Activated CD4-positive, alpha-beta T cell treated with anti-CD3 and anti-CD28 coated beads, Interleukin-2, amount 10 ng/mL, durations not matched to agents 24 days and 14 days (primary cell): ENCODE measurements at regions not wholly inside any gene's neighbourhood (a gene's known extent, or its start where the extent isn't known, plus 50 kb on each side); places are given as distances from the start of the nearest gene placed in this dataset.
"Not testable (repeated sequence)": the region's sequence is repeated elsewhere in the genome, so short reads cannot be mapped to it uniquely, and the experiment has no call there.

Experiments used
- DNase-seq: peaks from one replicate; pipeline ENCODE4 v3.0.0; 2022
- H3K27ac Mint-ChIP-seq: one replicate; pipeline ENCODE4 v1.8.0; 2022; ENCODE audit warnings: mild to moderate bottlenecking, mixed read lengths
- H3K27me3 Mint-ChIP-seq: one replicate; pipeline ENCODE4 v1.8.0; 2022; ENCODE audit warnings: mixed read lengths
- H3K36me3 Mint-ChIP-seq: one replicate; pipeline ENCODE4 v1.8.0; 2022; ENCODE audit warnings: low read depth, mild to moderate bottlenecking, mixed read lengths
- H3K4me1 Mint-ChIP-seq: one replicate; pipeline ENCODE4 v1.8.0; 2021; ENCODE audit warnings: mixed read lengths
- H3K4me3 Mint-ChIP-seq: one replicate; pipeline ENCODE4 v1.8.0; 2022; ENCODE audit warnings: mild to moderate bottlenecking, moderate library complexity, mixed read lengths
- H3K9me3 Mint-ChIP-seq: one replicate; pipeline ENCODE4 v1.8.0; 2021; ENCODE audit warnings: mixed read lengths
- intact Hi-C: fragments of 100-400 bp; cut with micrococcal nuclease; formaldehyde crosslinking; loops from one replicate; pipeline ENCODE4 v1.15.1; 2023

DNA sequence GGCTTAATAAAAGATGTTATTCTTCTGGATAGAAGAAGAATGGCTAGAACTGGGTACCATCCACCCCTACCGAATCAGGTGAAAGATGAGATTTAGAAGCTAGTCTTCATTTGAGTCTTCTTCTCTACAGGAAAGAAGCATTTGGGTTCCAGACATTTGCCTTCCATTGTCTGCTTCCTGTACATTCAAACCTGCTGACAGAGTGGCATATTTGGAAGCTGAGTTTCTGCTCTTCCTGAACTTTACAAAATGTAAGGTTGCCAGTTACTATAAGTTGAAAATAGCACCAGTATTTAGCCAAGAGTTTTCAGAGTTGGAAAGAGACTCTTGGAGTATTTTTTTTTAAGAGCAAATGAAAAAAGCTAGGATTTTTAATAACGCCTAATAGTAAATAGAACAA lies 525.4 kb upstream of the TLE4 start:
- no peaks in the 10 kb centered on the region for H3K4me1 Mint-ChIP-seq
- intact Hi-C loops, result no loop called here
- H3K27me3 Mint-ChIP-seq, result no peaks in the 10 kb centered on the region
- H3K4me3 Mint-ChIP-seq, result no peak overlapping the region
- H3K36me3 Mint-ChIP-seq, result no peaks in the 10 kb centered on the region
- no peaks in the 10 kb centered on the region for H3K9me3 Mint-ChIP-seq
- DNase-seq, result no peak
- H3K27ac Mint-ChIP-seq, result no peak overlapping the region

DNA sequence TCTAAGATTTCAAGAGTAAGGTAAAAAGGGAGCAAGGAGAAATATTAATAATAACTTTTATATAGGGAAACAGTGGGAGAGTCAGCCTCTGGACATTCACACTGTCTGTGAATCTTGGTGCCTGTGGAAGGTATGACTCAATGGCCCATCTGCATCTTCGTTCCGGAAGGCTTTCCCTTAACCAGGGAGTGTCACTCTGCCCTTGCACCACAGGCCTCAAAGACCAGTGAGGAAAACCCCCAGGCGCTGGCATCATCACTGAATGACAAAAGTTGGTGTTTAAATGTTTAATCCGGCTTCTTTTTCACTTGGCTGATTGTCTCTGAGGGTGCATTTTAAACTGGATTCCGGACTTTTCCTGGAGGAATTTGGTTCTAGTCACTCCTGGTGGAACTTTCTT lies 522.4 kb upstream of the TLE4 start:
- Mint-ChIP-seq H3K27me3 (no peaks in the 10 kb centered on the region), H3K27ac (no peak overlapping the region), H3K4me3 (no peak overlapping the region), H3K9me3 (no peaks in the 10 kb centered on the region), H3K4me1 (no peaks in the 10 kb centered on the region), H3K36me3 (no peaks in the 10 kb centered on the region)
- DNase-seq, result no peak
- intact Hi-C loops, result no loop called here

DNA sequence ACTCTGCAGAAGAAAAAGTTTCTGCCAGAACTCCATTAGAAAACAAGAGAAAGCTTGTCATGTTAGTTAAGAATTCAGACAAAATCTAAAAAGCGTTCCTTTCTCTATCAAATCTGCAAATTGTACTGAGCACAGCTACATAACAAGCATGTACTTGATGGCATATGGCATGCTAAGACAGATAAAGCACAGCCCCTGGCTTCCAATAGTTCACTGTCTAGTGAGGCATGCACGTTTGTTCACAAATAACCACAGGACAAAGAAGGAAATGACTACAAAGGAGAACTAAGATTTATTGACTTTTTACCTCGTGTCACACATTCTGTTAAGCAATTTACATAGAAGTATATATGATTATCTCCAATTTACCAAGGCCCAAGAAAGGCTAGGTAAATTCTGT lies 518.2 kb upstream of the TLE4 start:
- no peak for DNase-seq
- H3K4me3 Mint-ChIP-seq, result no peak overlapping the region
- no peaks in the 10 kb centered on the region for H3K36me3 Mint-ChIP-seq
- H3K4me1 Mint-ChIP-seq, result no peaks in the 10 kb centered on the region
- no peaks in the 10 kb centered on the region for H3K27me3 Mint-ChIP-seq
- intact Hi-C loops, result no loop called here
- no peaks in the 10 kb centered on the region for H3K9me3 Mint-ChIP-seq
- no peak overlapping the region for H3K27ac Mint-ChIP-seq

DNA sequence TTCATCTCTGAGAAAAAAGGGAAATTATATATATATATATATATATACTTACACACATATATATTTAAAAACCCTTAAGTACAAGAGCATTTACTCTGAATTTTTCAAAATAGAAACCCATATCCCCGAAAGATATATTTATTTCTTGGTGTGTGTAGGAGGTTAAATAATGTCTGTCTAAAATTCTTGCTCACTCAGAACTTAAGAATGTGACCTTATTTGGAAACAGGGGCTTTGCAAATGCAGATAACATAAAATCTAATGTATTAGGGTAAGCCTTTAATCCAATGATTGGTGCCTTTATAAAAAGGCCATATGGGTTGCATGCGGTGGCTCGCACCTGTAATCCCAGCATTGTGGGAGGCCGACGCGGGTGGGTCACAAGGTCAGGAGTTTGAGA lies 517.3 kb upstream of the TLE4 start:
- no peak for DNase-seq
- Mint-ChIP-seq H3K4me1 (no peaks in the 10 kb centered on the region), H3K27me3 (no peaks in the 10 kb centered on the region), H3K36me3 (no peaks in the 10 kb centered on the region), H3K4me3 (no peak overlapping the region), H3K27ac (no peak overlapping the region), H3K9me3 (no peaks in the 10 kb centered on the region)
- intact Hi-C loops, result no loop called here

DNA sequence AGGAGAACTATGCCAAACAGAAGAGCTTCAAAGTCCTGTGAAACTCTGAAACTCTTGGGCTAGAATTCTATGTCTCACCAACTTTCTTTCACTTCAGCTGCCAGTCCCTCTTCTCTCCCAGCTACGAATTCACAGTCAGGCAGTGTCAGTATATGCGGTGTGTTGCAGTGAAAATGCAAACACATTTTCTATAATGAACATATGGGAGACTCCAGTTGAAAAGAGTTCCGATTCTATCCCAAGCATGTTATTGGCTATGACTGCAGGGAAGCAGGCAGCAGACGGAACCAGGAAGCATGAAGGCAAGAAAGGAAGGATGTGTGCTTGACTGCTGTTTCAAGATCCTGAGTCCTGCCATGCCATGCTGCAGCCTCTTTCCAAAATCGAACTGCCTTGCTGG lies 515.7 kb upstream of the TLE4 start:
- H3K4me1 Mint-ChIP-seq, result no peaks in the 10 kb centered on the region
- no peak for DNase-seq
- H3K27me3 Mint-ChIP-seq, result no peaks in the 10 kb centered on the region
- no peak overlapping the region for H3K4me3 Mint-ChIP-seq
- intact Hi-C loops, result no loop called here
- H3K27ac Mint-ChIP-seq, result no peak overlapping the region
- H3K36me3 Mint-ChIP-seq, result no peaks in the 10 kb centered on the region
- H3K9me3 Mint-ChIP-seq, result no peaks in the 10 kb centered on the region

DNA sequence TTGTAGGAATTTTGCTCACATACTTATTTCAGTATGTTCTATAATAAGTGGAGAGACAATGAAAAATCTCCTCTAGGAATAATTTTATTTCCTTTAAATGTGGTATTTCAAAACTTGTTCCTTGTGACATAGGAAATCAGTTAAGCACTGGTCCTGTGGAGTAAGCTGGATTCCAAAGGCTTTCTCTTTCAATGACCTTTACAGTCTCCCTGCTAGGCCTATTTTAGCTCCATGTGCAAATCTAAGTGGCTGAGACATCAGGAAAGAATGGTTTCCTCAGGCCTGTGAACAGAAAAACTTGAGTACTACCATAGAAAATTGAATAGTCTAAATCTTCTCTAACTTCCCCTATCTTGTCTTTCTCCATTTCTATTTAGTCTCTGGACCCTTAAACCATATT lies 514.2 kb upstream of the TLE4 start:
- intact Hi-C loops, result no loop called here
- Mint-ChIP-seq H3K4me3 (no peak overlapping the region), H3K27me3 (no peaks in the 10 kb centered on the region), H3K36me3 (no peaks in the 10 kb centered on the region), H3K27ac (no peak overlapping the region), H3K4me1 (no peaks in the 10 kb centered on the region), H3K9me3 (no peaks in the 10 kb centered on the region)
- DNase-seq, result no peak

DNA sequence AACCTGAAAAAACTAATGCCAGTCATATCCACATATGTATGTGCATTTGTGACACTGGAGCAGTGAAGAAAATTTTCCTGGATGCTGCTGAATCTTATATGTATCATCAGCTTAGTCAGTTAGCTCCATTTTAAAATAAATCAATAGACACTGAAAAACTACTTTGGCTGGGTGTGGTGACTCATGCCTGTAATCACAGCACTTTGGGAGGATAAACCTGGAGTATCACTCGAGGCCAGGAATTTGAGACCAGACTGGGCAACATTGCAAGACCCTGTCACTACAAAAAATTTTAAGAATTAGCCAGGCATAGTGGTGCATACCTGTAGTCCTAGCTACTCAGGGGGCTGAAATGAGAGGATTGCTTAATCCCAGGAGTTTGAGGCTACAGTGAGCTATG lies 511.0 kb upstream of the TLE4 start:
- intact Hi-C loops, result no loop called here
- no peaks in the 10 kb centered on the region for H3K9me3 Mint-ChIP-seq
- no peaks in the 10 kb centered on the region for H3K4me1 Mint-ChIP-seq
- no peak overlapping the region for H3K27ac Mint-ChIP-seq
- no peaks in the 10 kb centered on the region for H3K36me3 Mint-ChIP-seq
- no peak overlapping the region for H3K4me3 Mint-ChIP-seq
- H3K27me3 Mint-ChIP-seq, result no peaks in the 10 kb centered on the region
- no peak for DNase-seq

DNA sequence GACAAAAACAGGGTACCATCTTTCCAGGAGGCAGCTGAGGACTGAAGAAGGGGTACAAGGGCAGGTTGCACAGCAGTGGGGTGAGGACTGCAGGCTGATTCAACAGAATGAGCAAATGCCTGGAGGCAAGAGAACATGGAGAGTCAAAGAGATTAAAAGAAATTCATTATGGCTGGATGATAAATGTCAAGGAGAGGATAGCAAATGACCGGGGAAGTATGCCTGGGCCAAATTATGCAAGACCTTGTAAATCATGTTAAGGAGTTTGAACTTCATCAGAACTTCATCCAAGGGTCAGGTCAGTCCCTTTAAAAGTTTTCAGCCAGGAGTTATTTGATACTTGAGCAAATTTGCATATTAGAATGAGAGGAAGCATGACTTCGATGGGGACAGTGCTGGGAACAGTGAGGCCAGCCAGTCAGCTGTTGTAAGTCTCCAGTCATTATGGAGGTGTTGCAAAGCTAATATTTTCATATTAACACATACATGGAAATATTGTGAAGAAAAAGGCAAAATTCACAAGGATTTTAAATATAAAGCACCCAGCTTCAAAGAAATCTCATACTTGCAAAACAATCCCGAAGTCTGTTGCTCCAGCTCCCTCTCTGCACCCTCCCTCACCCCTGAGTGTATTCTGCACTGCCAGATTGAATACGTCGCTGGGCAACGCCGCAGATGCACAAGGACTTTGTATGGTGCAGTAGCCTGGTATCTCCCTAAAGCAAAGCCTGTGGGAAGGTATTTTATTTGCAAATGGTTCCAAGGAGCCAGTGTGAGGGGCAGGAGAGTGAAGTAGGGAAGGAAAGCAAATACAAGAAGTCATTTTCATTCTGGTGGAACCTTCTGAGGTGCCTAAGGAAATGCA lies 509.8 kb upstream of the TLE4 start:
- intact Hi-C loops, result no loop called here
- H3K36me3 Mint-ChIP-seq, result no peaks in the 10 kb centered on the region

DNA sequence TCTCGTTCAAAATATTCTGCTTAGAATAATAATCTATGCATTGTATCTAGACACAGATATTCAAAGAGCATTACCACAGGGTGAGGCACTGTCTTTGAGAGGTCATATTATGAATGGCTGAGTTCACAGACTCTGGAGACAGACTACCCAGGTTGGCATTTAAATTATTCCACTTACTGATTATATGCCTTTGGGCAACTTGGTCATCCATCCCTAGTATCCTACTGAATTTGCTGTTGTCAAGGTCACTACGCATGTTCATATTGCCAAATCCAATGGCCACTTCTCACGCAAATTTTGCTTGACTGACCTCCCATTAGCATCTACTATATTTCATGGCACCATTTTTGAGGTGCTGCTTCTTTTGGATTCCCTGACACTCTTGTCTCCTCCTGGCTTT lies 498.6 kb upstream of the TLE4 start:
- H3K27ac Mint-ChIP-seq, result no peak overlapping the region
- no peaks in the 10 kb centered on the region for H3K36me3 Mint-ChIP-seq
- no peaks in the 10 kb centered on the region for H3K27me3 Mint-ChIP-seq

More for the DNA sequence above, 509.8 kb upstream of the TLE4 start:
- no peaks in the 10 kb centered on the region for H3K9me3 Mint-ChIP-seq
- no peak overlapping the region for H3K27ac Mint-ChIP-seq
- DNase-seq, result no peak
- H3K4me1 Mint-ChIP-seq, result no peaks in the 10 kb centered on the region
- H3K4me3 Mint-ChIP-seq, result no peak overlapping the region
- H3K27me3 Mint-ChIP-seq, result no peaks in the 10 kb centered on the region

DNA sequence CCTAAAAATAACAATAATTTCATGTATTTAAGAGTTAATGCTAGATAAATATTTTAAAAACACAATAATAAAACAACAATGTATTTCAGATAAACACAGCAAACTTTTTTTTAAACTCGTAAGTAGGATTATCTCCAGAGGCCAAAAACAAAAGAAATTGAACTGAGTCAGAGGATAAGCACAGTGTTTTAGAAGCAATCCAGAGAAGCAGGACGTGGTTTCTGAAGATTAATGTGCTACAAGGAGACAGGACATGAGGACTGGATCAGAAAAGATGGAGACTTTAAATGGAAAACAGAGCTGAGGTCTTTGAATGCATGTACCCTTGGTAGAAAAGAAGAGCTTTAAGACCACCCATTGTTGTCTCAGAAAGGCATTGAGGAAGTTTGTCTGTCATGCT lies 491.2 kb upstream of the TLE4 start:
- Mint-ChIP-seq H3K36me3 (no peaks in the 10 kb centered on the region), H3K4me3 (no peak overlapping the region), H3K4me1 (no peaks in the 10 kb centered on the region), H3K27ac (no peak overlapping the region), H3K9me3 (peaks cover 3% of the 10 kb centered on the region), H3K27me3 (no peaks in the 10 kb centered on the region)
- intact Hi-C loops, result no loop called here
- DNase-seq, result no peak

More for the DNA sequence above, 498.6 kb upstream of the TLE4 start:
- Mint-ChIP-seq H3K4me3 (no peak overlapping the region), H3K9me3 (peaks cover 3% of the 10 kb centered on the region), H3K4me1 (no peaks in the 10 kb centered on the region)
- no peak for DNase-seq
- intact Hi-C loops, result no loop called here

DNA sequence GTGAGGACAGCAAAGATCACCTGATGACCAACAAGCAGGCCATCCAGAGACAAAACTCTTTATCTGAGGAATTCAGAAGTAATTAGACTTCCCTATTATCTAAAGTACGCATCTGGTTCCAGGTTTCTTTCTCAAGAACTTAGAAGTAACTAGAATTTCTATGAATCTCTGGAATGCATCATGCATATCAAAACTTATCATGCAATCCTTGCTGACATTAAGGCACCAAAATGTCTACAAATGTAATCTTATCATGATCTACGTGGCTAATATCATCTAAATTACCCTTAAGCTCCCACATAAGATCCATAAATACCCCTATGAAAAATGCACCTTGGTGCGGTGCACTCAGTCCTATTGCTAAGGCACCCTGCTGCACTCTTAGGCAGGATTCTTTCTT lies 488.1 kb upstream of the TLE4 start:
- Mint-ChIP-seq H3K9me3 (peaks cover 12% of the 10 kb centered on the region), H3K27me3 (no peaks in the 10 kb centered on the region), H3K36me3 (no peaks in the 10 kb centered on the region), H3K27ac (no peak overlapping the region), H3K4me1 (no peaks in the 10 kb centered on the region), H3K4me3 (no peak overlapping the region)
- DNase-seq, result no peak
- intact Hi-C loops, result no loop called here

DNA sequence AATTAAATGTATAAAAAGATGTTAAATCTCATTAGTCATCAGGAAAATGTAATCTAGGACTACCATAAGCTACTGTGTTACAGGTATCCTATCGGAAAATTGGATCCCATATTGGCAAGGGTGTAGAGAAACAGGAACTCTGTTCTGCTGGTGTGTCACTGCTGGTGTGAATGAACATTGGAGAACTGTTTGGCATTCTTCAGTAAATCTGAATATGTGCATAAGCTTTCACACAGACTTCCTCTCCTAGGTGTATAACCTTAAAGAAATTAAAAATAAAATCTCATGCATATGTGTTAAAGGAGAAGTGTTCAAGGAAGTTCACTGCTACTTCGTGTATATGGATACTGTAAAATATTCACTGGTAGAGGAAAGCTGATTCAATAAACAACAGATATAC lies 484.6 kb upstream of the TLE4 start:
- H3K9me3 Mint-ChIP-seq, result peaks cover 18% of the 10 kb centered on the region
- H3K4me1 Mint-ChIP-seq, result no peaks in the 10 kb centered on the region
- no peak overlapping the region for H3K27ac Mint-ChIP-seq
- no peaks in the 10 kb centered on the region for H3K36me3 Mint-ChIP-seq
- H3K4me3 Mint-ChIP-seq, result no peak overlapping the region
- DNase-seq, result no peak
- intact Hi-C loops, result no loop called here
- H3K27me3 Mint-ChIP-seq, result no peaks in the 10 kb centered on the region

DNA sequence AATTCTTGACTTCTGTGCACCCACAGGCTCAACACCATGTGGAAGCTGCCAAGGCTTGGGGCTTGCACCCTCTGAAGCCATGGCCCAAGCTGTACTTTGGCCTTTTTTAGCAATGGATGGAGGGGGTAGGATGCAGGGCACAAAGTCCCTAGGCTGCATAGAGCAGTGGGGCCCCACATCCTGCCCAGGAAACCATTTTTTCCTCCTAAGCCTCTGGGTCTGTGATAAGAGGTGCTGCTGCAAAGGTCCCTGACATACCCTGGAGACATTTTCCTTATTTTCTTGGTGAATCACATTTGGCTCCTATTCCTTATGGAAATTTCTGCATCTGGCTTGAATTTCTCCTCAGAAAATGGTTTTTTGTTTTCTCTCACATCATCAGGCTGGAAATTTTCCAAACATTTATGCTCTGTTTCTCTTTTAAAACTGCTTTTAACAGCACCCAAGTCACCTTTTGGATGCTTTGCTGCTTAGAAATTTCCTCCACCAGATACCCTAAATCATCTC lies 482.7 kb upstream of the TLE4 start:
- H3K9me3 Mint-ChIP-seq, result peaks cover 18% of the 10 kb centered on the region
- no peaks in the 10 kb centered on the region for H3K36me3 Mint-ChIP-seq
- no peak overlapping the region for H3K4me3 Mint-ChIP-seq
- H3K4me1 Mint-ChIP-seq, result no peaks in the 10 kb centered on the region
- intact Hi-C loops, result no loop called here
- no peak for DNase-seq
- no peak overlapping the region for H3K27ac Mint-ChIP-seq
- no peaks in the 10 kb centered on the region for H3K27me3 Mint-ChIP-seq

DNA sequence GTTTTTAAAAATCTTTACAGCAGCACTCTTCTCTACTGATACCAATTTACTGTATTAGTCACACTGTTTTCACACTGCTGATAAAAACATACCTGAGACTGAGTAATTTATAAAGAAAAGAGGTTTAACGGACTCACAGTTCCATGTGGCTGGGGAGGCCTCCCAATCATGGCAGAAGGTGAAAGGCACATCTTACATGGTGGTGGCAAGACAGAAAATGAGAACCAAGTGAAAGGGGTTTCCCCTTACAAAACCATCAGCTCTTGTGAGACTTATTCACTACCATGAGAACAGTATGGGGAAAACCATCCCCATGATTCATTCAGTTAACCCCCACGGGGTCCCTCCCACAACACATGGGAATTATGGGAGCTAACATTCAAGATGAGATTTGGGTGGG lies 481.9 kb upstream of the TLE4 start:
- intact Hi-C loops, H3K4me1 Mint-ChIP-seq, H3K36me3 Mint-ChIP-seq, H3K27me3 Mint-ChIP-seq, DNase-seq, H3K4me3 Mint-ChIP-seq, H3K27ac Mint-ChIP-seq: not testable (repeated sequence)
- peaks cover 15% of the 10 kb centered on the region for H3K9me3 Mint-ChIP-seq

DNA sequence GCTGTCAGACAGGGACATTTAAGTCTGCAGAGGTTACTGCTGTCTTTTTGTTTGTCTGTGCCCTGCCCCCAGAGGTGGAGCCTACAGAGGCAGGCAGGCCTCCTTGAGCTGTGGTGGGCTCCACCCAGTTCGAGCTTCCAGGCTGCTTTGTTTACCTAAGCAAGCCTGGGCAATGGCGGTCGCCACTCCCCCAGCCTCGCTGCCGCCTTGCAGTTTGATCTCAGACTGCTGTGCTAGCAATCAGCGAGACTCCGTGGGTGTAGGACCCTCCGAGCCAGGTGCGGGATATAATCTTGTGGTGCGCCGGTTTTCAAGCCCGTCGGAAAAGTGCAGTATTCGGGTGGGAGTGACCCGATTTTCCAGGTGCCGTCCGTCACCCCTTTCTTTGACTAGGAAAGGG lies 468.5 kb upstream of the TLE4 start:
- H3K27ac Mint-ChIP-seq, H3K27me3 Mint-ChIP-seq, H3K9me3 Mint-ChIP-seq, intact Hi-C loops, H3K4me3 Mint-ChIP-seq, H3K4me1 Mint-ChIP-seq, H3K36me3 Mint-ChIP-seq, DNase-seq: not testable (repeated sequence)
